CD4-positive, alpha-beta T cell treated with Interleukin-17A for 1 hour (primary cell): ENCODE measurements at regions not wholly inside any gene's neighbourhood (a gene's known extent, or its start where the extent isn't known, plus 50 kb on each side); places are given as distances from the start of the nearest gene placed in this dataset.
"Not testable (repeated sequence)": the region's sequence is repeated elsewhere in the genome, so short reads cannot be mapped to it uniquely, and the experiment has no call there.

ENCODE experiments used
- DNase-seq: peaks from one replicate; pipeline ENCODE4 v3.0.0-alpha.2; 2020

DNA sequence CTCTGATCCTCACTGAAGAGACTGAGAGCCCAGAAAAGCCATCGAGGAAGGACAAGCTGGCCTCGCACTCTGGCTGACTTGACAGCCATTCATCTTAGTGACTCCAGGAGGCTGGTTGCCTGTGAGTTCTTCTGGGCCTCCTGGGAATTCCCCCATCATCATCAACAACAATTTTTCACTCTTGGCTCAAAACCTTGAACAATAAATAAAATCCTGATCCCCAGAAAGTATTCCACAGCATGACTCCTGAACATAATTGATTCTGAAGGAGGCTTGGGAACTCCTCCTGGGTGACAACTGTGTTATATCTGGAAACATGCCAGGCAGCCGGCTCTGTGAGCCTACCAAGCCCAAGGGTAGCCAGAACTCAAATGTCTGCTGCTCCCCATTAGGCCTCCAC lies 188.6 kb downstream of the SHQ1 start:
- DNase-seq: no peak

DNA sequence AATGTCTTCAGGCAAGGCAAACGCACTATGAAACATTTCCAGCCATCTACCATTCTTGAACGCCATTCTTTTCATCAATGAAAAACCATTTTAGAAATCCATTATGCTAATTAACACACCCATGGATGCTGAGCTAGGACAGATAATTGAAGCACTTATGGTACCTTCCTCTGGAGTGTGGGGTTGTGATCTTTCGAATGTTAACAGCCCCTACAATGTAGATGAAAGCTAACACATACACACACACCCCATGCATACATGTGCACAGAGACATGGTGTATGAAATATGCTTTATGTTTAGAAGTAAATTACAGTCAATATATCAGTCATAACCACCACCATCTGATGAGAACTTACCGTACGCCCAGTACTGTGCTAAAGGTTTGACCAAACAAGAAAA lies 189.1 kb downstream of the SHQ1 start:
- no peak for DNase-seq

DNA sequence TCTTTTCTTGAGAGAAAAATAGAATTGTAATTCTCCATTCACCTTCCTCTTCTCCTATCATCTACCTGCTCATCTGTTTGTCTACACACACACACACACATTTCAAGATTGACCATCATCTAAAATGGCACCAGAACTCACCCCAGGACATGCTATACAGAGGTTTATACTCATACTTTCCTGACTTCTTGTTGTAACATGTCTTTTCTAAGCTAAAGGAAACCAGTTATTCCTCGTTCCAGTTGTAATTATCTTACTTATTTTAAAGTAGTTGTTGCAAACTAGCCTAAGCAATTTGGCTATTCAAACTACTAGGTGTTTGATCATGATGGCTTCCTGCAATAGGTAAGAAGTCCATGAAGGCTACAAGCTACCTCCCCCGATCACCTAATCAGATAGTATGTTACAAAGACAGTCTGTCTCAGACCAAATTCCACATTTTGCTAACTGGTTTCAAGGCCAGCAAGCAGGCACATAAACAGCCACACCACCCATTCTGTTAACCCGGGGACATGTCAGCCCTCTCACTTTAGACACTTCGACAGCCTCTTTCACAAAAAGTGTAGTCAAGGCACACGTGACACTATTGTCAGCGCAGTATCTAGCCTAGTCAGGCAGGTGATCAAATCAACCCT lies 189.7 kb downstream of the SHQ1 start:
- DNase-seq: no peak

DNA sequence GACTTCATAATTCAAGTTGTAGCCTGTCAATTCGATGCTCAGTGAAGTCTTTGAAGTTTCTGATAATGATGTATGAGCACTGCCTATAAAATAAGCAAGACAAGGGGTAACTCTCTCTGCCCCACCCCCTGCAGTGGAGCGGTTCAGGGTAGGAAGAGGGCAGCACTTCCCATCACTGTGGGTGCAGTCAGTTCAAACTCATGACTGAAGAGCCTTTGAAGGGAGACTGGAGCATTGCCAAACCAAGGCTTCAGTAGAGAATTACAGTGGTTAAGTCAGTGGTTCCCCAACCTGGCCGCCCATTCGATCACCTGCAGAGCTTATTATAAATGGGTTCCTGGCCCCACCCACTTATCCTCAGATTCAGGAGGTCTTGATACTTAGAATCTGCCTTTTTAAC lies 190.6 kb downstream of the SHQ1 start:
- DNase-seq: peak; percentile 59

DNA sequence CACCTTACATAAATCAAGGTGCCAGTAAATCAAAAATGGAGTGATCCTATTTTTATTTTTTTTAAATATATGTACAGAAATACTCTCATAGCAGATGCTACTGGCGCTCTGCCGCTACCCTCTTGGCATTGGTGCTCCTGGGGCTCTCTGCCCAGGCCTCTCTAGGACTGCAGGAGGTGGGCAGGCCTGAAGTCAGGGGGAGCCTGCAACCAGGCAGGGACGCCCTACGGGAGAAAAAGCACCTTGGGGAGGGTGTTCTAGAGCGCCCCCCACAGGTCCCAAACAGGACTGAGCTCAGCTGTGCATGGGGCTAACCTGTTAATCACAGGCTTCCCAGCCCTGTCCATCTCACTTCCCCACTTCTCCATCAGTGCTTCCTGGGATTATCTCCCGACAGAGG lies 192.5 kb downstream of the SHQ1 start:
- no peak for DNase-seq

DNA sequence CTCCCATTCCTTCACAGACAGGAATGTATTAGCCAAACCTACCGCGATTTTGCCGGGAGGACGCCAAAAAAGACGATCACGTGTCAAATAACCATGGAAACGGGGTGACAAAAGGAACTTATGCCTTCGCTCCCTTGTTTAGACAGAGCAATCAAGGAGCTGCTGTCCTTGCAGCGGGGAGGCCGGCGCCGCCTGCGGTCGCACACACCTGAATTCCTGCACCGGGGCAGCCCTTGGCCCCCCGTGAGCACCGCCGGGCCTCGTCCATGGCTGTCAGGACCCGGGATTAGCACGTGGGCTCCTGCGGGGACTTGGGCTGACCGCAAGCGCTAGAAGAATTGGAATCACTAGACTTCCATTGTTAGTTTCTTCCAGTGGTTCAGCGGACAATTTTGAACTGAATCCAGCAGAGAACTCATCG lies 193.1 kb downstream of the SHQ1 start:
- no peak for DNase-seq

DNA sequence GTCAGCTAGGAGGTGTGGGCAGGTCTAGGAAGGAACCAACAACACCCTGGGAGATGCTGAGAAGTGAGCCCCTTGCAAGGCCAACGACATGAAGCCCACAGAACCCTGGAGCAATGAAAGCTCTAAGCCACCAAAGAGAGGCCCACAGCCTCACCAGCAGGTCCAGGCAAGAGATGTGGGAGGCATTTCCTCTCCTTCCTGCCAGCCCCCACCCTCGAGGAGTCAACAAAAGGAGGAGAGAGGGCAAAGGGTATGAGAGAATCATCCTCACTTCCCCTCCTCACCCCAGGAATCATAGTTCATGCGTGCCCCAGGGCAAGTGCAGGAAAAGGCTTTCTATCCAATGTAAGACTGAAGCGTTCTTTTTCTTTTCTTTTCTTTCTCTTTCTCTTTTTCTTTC lies 195.8 kb downstream of the SHQ1 start:
- DNase-seq: no peak

DNA sequence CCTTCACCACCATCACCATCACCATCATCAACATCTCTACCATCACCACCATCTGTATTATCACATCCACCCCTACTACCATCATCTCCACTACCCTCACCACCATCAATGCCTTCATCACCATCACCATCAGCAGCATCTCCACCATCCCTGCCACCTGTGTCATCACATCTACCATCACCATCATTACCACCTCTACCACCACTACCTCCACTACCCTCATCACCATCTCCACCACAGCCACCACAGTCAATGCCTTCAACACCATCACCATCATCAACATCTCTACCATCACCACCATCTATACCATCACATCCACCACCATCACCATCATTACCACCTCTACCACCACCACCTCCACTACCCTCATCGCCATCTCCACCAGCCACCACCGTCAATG lies 196.7 kb downstream of the SHQ1 start:
- DNase-seq: no peak

DNA sequence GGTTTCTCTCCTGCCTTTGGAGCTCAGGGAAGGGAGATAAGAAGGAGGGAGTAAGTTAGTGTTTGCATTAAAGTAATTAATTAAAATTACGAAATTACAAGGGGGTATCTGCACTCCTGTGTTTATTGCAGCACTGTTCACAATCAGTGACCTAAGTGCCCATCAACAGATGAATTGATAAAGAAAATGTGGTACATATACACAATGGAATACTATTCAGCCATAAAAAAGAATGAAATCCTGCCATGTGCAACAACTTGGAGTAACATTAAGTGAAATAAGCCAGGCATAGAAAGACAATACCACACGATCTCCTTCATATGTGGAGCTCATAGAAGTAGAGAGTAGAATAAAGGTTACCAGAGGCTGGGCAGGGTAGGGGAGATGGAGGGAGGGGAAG lies 202.0 kb downstream of the SHQ1 start:
- DNase-seq: no peak

DNA sequence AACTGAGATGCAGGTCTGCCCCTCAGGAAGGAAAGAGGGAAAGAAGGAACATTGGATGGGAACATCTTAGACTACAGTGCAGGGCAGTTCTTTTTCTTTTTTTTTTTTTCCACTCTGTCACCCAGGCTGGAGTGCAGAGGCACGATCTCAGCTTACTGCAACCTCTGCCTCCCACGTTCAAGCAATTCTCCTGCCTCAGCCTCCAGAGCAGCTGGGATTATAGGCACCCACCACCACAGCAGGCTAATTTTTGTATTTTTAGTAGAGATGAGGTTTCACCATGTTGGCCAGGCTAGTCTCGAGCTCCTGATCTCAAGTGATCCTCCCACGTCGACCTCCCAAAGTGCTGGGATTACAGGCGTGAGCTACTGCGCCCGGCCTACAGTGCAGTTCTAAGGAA lies 204.6 kb downstream of the SHQ1 start:
- DNase-seq: not testable (repeated sequence)

DNA sequence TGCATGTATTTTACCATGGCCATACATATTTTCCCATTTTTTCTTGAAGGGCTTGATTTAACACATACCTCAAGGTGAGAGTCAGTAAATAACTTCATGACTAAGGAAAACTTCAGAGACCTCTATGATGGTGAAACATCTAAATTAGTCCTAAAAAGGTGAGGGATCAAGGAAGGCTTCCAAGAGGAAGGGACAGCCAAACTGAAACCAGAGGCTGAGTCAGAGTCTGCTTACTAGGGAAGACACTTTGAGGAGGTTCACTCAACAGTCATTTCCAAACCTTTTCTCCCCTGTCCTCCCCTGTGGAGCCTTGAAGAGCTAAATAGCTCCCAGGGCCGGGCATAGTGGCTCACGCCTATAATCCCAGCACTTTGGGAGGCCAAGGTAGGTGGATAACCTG lies 206.6 kb downstream of the SHQ1 start:
- DNase-seq: no peak

DNA sequence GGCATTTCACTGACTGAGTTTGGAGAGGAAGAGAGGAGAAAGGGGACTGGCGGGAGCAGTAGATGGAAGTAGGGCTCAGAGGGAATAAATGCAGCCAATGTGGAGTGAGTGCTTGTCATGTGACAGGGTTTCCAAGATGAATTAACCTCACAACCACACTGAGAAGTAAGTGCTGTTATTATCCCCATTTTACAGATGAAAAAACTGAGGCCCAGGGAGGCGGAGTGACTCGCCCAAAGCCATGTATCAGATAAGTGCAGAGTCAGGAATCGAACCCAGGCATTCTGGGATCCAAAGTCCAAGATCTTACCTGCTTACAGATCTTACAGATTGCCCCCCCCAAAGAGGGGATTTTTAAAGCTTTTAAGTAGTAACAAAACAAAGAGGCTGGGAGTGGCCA lies 207.2 kb downstream of the SHQ1 start:
- no peak for DNase-seq

DNA sequence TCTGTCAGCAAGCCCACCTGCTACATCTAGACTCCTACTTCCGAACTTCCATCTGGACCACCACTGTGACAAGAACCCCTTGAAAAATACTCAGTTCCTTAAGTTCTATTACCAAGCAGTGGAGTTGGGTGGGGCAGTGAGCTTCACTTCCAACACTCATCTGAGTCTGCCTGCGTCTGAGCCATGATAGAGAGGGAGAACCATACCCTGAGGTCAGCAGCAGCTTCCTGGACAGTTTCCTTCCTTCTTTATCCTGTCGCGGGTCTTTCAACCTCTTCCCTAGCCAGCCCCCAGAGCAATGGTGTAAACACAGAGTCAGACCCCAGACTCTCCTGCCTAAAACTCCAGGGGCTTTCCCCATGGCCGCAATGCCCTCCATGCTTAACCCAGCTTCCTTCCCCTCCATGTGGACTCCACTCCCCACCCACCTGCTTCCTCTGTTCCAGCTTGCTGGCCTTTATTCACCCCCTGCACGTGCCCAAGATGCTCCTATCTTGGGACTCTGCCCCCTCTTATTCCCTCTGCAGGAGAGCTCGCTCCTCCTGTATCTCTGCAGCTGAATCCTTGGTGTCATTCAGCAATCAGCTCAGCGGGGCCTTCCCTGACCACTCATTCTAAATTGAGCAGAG lies 211.2 kb downstream of the SHQ1 start:
- no peak for DNase-seq

DNA sequence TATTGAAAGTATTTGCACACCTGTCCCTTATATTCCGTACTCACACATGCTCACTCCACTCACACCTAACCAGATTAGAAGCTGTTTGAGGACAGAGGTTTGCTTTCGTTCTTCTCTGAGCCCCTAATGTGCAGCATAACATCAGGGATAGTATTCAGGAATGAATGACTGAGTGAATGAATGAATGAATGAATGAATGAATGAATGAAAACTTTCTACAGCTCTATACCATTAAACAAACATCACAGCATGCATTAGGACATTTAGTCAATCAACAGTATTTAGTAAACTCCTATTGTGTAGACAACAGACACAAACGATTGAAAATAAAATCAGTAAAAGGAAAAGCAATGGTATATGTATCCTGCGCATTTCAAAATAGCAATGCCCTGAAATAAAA lies 212.7 kb downstream of the SHQ1 start:
- DNase-seq: no peak

DNA sequence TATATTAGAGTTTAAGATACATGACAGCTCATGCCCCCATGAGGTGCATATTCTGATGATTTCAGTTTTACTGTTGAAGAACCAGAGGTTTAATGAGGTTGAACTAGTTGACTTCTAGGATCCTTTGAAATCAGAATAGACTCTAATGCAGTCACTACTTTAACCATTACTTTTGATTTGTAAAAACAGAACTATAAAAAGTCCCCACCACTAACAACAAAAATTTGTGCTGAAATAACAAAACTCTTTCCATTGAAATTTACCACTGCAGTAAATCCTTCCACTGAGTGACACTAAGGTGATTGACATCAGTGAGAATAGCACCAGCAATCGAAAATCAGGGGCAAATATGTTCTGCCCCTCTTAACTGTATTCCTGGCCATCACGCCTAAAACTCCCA lies 214.1 kb downstream of the SHQ1 start:
- DNase-seq: no peak

DNA sequence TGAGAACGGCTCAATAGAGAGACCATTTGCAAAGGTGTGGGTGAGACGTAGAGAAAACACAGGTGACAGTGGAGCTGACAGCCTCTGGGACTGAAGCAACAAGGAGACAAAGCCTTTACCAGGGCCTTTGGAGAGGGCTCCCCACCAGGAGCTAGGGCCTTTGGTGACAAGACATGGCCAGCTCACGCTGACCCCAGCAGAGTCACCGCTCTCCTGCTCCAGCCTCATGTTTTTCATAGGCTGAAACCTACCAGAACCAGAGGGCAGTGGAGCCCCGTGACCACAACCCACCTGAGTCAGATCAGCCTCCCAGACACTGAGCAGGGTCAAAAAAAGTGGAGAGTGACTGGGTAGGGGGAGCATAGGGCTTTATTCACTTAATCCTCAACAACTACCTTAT lies 214.7 kb downstream of the SHQ1 start:
- DNase-seq: no peak

DNA sequence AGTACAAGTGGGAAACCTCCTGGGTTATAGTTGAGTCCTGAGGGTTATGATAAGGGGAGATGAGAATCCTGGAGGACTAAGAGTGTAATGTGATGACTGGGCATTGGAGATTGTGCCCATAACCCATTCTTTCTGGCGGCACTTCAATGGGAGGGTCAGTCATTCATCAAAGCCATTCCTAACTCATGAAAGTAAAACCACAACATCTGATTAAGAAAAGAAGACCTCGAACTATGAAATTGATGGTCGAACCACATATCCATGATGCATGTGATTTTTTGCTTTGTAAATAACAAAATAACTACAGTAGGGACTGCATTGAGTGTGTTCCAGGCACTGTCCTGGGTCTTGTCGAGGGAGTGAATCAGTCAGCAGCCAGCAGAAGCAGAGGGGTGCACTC lies 215.1 kb downstream of the SHQ1 start:
- no peak for DNase-seq

DNA sequence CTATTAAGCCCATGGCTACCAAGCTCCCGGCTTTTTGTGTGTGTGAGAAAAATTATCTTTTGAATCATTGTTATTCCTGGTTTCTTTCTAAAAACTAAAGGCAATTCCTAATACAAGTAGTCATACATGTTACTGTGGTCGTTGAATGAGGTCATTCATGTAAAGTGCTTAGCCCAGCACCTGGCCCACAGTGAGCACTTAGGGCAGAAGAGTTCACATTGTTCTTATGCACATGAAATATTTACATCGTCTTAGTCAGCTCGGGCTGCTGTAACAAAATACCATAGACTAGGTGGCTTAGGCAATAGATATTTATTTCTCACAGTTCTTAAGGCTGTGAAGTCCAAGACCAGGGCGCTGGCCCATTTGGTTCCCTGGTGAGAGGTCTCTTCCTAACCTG lies 216.1 kb downstream of the SHQ1 start:
- no peak for DNase-seq

DNA sequence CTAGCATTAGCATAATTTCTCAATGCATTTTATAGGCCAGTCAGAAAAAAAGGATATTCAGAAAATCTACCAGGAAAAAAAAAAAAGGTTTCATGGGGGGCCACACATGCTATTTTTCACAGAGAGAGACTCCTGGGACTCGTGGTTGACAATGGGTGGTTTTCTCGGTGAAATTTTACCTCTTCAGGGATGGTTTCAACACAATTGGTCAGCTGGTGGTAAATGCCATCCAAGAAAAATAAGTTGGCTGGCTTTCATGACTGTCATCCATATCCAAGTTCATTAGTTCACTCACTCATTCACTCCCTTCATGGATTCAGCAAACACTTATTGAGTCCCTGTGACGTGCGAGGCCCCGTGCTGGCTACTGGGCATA lies 217.3 kb downstream of the SHQ1 start:
- DNase-seq: no peak

DNA sequence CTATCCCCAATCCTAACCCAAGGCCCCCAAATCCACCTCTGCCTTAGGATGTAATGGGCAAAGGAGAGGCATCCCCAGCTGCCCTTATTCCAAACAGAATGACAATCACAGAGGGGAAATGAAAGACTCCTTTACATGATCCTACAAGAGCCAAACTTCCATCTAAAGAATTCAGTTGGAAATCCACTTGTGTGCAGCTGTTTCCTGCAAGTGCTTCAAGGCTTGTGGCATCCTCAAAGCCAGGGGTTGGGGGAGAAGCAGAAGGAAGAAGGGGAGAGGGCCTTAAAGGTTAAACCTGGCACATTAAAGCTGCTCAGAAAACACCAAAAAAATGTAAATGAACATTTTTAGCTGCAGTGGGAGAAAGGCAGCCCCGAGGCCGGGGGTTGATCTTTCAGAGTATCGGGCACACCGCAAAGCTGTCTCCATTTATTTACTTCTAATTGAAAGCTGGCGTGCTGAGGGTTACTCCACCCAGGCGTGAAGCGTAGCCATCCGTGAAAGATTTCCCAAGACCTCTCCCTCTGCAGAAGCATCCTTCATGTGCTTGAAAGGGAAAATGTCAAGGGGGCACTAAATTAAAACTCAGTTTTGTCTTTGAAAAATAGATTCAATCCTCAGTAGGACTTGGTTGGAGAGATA lies 217.8 kb downstream of the SHQ1 start:
- DNase-seq: no peak

DNA sequence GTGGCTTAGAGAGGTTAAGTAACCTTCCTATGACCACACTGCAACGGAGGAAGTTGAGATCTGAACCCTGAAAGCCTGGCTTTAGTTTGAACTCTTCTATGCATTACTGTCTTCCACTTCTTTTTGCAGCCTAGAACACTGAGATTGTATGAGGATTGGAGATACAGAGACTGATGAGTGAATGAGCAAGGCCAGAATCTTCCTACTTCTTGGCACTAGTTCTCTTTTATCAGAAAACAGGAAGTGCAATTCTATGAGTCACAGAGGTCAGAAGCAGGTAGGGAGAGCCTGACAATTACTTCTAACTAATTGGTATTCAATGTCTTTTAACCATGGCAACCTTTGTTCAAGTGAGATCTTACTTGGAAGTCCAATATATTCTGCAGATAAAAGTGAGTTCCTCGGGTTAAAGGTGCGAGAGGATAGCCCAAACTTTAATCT lies 219.0 kb downstream of the SHQ1 start:
- peak; percentile 30 for DNase-seq

DNA sequence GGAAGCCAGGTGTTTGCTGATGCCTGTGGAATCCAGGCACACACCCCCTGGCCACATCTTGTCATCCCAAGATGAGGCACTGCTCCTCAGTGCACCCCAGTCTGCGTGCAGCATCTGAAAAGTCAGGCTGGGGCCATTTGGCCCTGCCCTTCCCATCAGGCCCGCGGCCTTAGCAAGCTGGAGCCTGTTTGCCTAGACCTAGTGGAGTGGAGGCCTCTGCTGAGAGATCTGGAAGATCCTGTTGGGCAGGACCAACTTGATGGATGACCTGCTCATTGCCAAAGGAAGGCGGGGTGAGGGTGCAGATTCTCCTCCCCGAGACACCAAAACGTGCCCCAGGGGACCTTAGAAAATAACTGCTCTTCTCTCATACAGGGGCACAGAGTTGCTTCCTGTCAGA lies 220.2 kb downstream of the SHQ1 start:
- DNase-seq: no peak

DNA sequence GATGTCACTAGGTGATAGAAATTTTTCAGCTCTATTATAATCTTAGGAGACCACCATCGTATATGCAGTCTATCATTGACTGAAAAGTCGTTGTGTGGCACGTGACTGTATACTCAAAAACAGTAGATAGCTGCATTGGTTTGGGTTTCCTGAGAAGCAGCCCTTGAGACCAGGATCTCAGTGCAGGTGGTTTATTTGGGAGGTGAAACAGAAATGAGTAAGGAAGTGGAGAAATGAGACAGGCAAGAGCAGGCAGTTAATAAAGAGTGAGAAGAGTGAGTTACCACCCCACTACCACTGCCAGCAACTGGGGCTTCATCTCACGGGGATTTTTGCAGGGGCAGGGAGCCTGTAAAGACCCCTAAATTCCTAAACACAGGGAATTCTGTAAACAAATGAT lies 221.0 kb downstream of the SHQ1 start:
- DNase-seq: no peak

DNA sequence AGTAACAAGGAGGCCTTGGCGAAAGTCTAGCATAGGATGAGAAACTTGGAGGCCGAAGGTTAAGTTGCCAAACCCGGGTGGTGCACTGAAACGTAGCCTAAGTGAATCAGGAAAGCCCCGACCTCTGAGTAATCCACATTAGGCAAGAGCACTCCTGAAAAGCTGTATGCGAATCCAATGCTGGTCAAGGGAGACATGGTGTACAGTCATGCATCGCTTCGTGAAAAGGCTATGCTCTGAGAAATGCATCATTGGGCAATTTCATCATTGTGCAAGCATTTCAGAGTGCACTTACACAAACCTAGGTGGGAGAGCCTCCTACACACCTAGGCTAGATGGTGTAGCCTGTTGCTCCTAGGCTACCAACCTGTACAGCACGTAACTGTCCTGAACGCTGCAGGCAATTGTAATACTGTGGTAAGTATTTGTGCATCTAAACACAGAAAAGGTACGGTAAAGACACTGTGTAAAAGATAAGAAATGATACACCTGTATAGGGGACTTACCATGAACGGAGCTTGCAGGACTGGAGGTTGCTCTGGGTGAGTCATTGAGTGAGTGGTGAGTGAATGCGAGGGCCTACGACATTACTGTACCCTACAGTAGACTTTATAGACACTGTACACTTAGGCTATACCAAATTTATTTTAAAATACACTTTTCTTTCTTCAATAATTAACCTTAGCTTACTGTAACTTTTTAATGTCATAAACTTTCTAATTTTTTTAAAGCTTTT lies 222.5 kb downstream of the SHQ1 start:
- DNase-seq: no peak
